NCI-H1436 (cell line): ENCODE measurements at regions not wholly inside any gene's neighbourhood (a gene's known extent, or its start where the extent isn't known, plus 50 kb on each side); places are given as distances from the start of the nearest gene placed in this dataset.
"Not testable (repeated sequence)": the region's sequence is repeated elsewhere in the genome, so short reads cannot be mapped to it uniquely, and the experiment has no call there.

Experiments used
- DNase-seq: peaks from one replicate; lab custom pipeline; 2025; lab: John Stamatoyannopoulos, UW

- DNase-seq: no peak
Observed at GRCh38 chr3:11898611-11899325, 52.1 kb upstream of the TAMM41 start.

- DNase-seq: not testable (repeated sequence)
Observed at GRCh38 chr3:11899389-11899788, 52.7 kb upstream of the TAMM41 start.

- no peak for DNase-seq
Observed at GRCh38 chr3:11899826-11900225, 53.1 kb upstream of the TAMM41 start.

- DNase-seq: no peak
Observed at GRCh38 chr3:11900824-11901223, 54.1 kb upstream of the TAMM41 start.

GRCh38 chr3:11901286-11901875 lies 54.7 kb upstream of the TAMM41 start:
- DNase-seq: no peak

GRCh38 chr3:11903047-11903446 lies 56.4 kb upstream of the TAMM41 start:
- DNase-seq: no peak

- no peak for DNase-seq
Observed at GRCh38 chr3:11903447-11903846, 56.8 kb upstream of the TAMM41 start.

- DNase-seq: no peak
Observed at GRCh38 chr3:11904157-11904556, 57.5 kb upstream of the TAMM41 start.

GRCh38 chr3:11906407-11906806 lies 59.7 kb upstream of the TAMM41 start:
- no peak for DNase-seq

- no peak for DNase-seq
Observed at GRCh38 chr3:11907667-11908660, 61.3 kb upstream of the TAMM41 start.

GRCh38 chr3:11908981-11909698 lies 62.5 kb upstream of the TAMM41 start:
- no peak for DNase-seq

- DNase-seq: no peak
Observed at GRCh38 chr3:11909726-11910125, 63.0 kb upstream of the TAMM41 start.

- not testable (repeated sequence) for DNase-seq
Observed at GRCh38 chr3:11910216-11910930, 63.7 kb upstream of the TAMM41 start.

GRCh38 chr3:11910971-11911531 lies 64.4 kb upstream of the TAMM41 start:
- no peak for DNase-seq

GRCh38 chr3:11911887-11912286 lies 65.2 kb upstream of the TAMM41 start:
- not testable (repeated sequence) for DNase-seq

- DNase-seq: no peak
Observed at GRCh38 chr3:11913316-11913715, 66.6 kb upstream of the TAMM41 start.

GRCh38 chr3:11914041-11914440 lies 67.4 kb upstream of the TAMM41 start:
- DNase-seq: no peak

GRCh38 chr3:11914651-11915050 lies 68.0 kb upstream of the TAMM41 start:
- no peak for DNase-seq

GRCh38 chr3:11915621-11916424 lies 69.1 kb upstream of the TAMM41 start:
- DNase-seq: no peak

- not testable (repeated sequence) for DNase-seq
Observed at GRCh38 chr3:11916425-11916762, 69.7 kb upstream of the TAMM41 start.
